HG03025 (cell line): ENCODE measurements at regions not wholly inside any gene's neighbourhood (a gene's known extent, or its start where the extent isn't known, plus 50 kb on each side); places are given as distances from the start of the nearest gene placed in this dataset.
A peak's percentile ranks its signal among the peaks of the same experiment; 100 is the strongest.

Source experiments
- ATAC-seq: cut with Tn5 transposase; IDR thresholded peaks from one replicate; pipeline ENCODE4 v1.9.1; 2021; ENCODE audit warnings: mild to moderate bottlenecking, moderate library complexity; ENCODE audit not compliant: unreplicated experiment, low FRiP score

GRCh38 chr3:84439476-84439875 lies 519.3 kb upstream of the CADM2 start:
- no peak for ATAC-seq

GRCh38 chr3:84440291-84440690 lies 518.5 kb upstream of the CADM2 start:
- ATAC-seq, result no peak

- ATAC-seq, result no peak
These were observed 516.3 kb upstream of the CADM2 start for GRCh38 chr3:84442533-84442932.

GRCh38 chr3:84444726-84445521 lies 513.9 kb upstream of the CADM2 start:
- no peak for ATAC-seq

- ATAC-seq, result no peak
These were observed 471.5 kb upstream of the CADM2 start for GRCh38 chr3:84487296-84487695.

- no peak for ATAC-seq
These were observed 454.0 kb upstream of the CADM2 start for GRCh38 chr3:84504761-84505160.

GRCh38 chr3:84510007-84510406 lies 448.8 kb upstream of the CADM2 start:
- no peak for ATAC-seq

GRCh38 chr3:84522893-84523292 lies 435.9 kb upstream of the CADM2 start:
- no peak for ATAC-seq

GRCh38 chr3:84536916-84537315 lies 421.9 kb upstream of the CADM2 start:
- no peak for ATAC-seq

- no peak for ATAC-seq
These were observed 420.2 kb upstream of the CADM2 start for GRCh38 chr3:84538597-84538996.

- no peak for ATAC-seq
These were observed 411.6 kb upstream of the CADM2 start for GRCh38 chr3:84547207-84547606.

GRCh38 chr3:84547971-84548970 lies 410.5 kb upstream of the CADM2 start:
- ATAC-seq, result peak; percentile 93

GRCh38 chr3:84555629-84556028 lies 403.2 kb upstream of the CADM2 start:
- no peak for ATAC-seq

- no peak for ATAC-seq
These were observed 392.5 kb upstream of the CADM2 start for GRCh38 chr3:84566256-84566655.

GRCh38 chr3:84567796-84568195 lies 391.0 kb upstream of the CADM2 start:
- no peak for ATAC-seq

GRCh38 chr3:84573962-84574361 lies 384.8 kb upstream of the CADM2 start:
- ATAC-seq, result no peak

- ATAC-seq, result no peak
These were observed 372.4 kb upstream of the CADM2 start for GRCh38 chr3:84586427-84586826.

GRCh38 chr3:84600703-84601225 lies 358.0 kb upstream of the CADM2 start:
- ATAC-seq, result no peak

- ATAC-seq, result no peak
These were observed 357.5 kb upstream of the CADM2 start for GRCh38 chr3:84601303-84601702.

GRCh38 chr3:84621823-84622222 lies 337.0 kb upstream of the CADM2 start:
- no peak for ATAC-seq

GRCh38 chr3:84634668-84635067 lies 324.1 kb upstream of the CADM2 start:
- no peak for ATAC-seq
